DMS114 treated with DMSO at 0.1 percent for 48 hours (cell line): ENCODE measurements at regions not wholly inside any gene's neighbourhood (a gene's known extent, or its start where the extent isn't known, plus 50 kb on each side); places are given as distances from the start of the nearest gene placed in this dataset.
"Not testable (repeated sequence)": the region's sequence is repeated elsewhere in the genome, so short reads cannot be mapped to it uniquely, and the experiment has no call there.

Experiments used
- DNase-seq: peaks from one replicate; lab custom pipeline; 2025; ENCODE audit not compliant: unreplicated experiment; lab: John Stamatoyannopoulos, UW

- DNase-seq: no peak
These were observed 539.1 kb downstream of the MFSD1 start for GRCh38 chr3:159340877-159341500.

- DNase-seq: no peak
These were observed 544.5 kb downstream of the MFSD1 start for GRCh38 chr3:159346271-159346903.

GRCh38 chr3:159348431-159348830, 546.6 kb downstream of the MFSD1 start:
- DNase-seq: no peak

GRCh38 chr3:159356606-159357005, 554.8 kb downstream of the MFSD1 start:
- no peak for DNase-seq

- DNase-seq: no peak
These were observed 562.7 kb downstream of the MFSD1 start for GRCh38 chr3:159364511-159364910.

- DNase-seq: no peak
These were observed 564.6 kb downstream of the MFSD1 start for GRCh38 chr3:159366476-159366875.

GRCh38 chr3:159371961-159372360, 570.1 kb downstream of the MFSD1 start:
- no peak for DNase-seq

GRCh38 chr3:159378396-159379194, 576.7 kb downstream of the MFSD1 start:
- no peak for DNase-seq

- no peak for DNase-seq
These were observed 579.0 kb downstream of the MFSD1 start for GRCh38 chr3:159380891-159381290.

GRCh38 chr3:159390656-159391212, 588.9 kb downstream of the MFSD1 start:
- DNase-seq: no peak

- DNase-seq: not testable (repeated sequence)
These were observed 591.0 kb upstream of the IL12A start for GRCh38 chr3:159397683-159398082.

GRCh38 chr3:159401069-159401468, 587.6 kb upstream of the IL12A start:
- no peak for DNase-seq

- DNase-seq: not testable (repeated sequence)
These were observed 578.9 kb upstream of the IL12A start for GRCh38 chr3:159409711-159410110.

- no peak for DNase-seq
These were observed 575.3 kb upstream of the IL12A start for GRCh38 chr3:159413319-159413718.

- no peak for DNase-seq
These were observed 571.8 kb upstream of the IL12A start for GRCh38 chr3:159416856-159417255.

- no peak for DNase-seq
These were observed 570.9 kb upstream of the IL12A start for GRCh38 chr3:159417761-159418160.

- DNase-seq: no peak
These were observed 569.8 kb upstream of the IL12A start for GRCh38 chr3:159418571-159419526.

- DNase-seq: no peak
These were observed 558.9 kb upstream of the IL12A start for GRCh38 chr3:159429702-159430101.

- no peak for DNase-seq
These were observed 555.8 kb upstream of the IL12A start for GRCh38 chr3:159432682-159433340.

- no peak for DNase-seq
These were observed 549.3 kb upstream of the IL12A start for GRCh38 chr3:159439346-159439745.
